ENCODE measurements at regions not wholly inside any gene's neighbourhood (a gene's known extent, or its start where the extent isn't known, plus 50 kb on each side); places are given as distances from the start of the nearest gene placed in this dataset.

GRCh38 chr2:187959821-187960220, 331.9 kb upstream of the GULP1 start:
- TF ChIP-seq CTCF (IDR thresholded peaks at IDR 0.05), result no peak
- no peak for TF ChIP-seq POLR2A (IDR thresholded peaks at IDR 0.05)

Measured in body of pancreas (tissue), 4 donors.